K562 (cell line): ENCODE measurements at regions not wholly inside any gene's neighbourhood (a gene's known extent, or its start where the extent isn't known, plus 50 kb on each side); places are given as distances from the start of the nearest gene placed in this dataset.

Experiments used
- ATAC-seq: fragments of 200-7000 bp; cut with Tn5 transposase; 3 replicates; pipeline ENCODE4 v1.9.1; 2020; ENCODE audit warnings: moderate library complexity
- BruUV-seq: library from RNA; stranded (reverse); fragments of 400-500 nt; replicated peaks from 2 replicates; lab custom pipeline; 2021; lab: Mats Ljungman, UMichigan
- CTCF ChIA-PET: fragments of 300-600 bp; formaldehyde crosslinking; extraction: SDS; loops from one replicate; lab custom pipeline; 2021; ENCODE audit warnings: low intra/inter-chr PET ratio; lab: Yijun Ruan, JAX
- POLR2A ChIA-PET: fragments of 300-600, 350-650 bp; sonication (Branson Sonifier 250); formaldehyde crosslinking; extraction: SDS; loops from one replicate; lab custom pipeline; 2021; ENCODE audit warnings: antibody characterized with exemption, inconsistent platforms; lab: Yijun Ruan, JAX
- DNase-seq, 4 experiments: peaks; one replicate each; pipeline versions ENCODE4 v3.0.0 to v3.0.0-alpha.2; 2011 to 2018; ENCODE audit warnings: low spot score in 3 of 4, mixed read lengths in 3 of 4; ENCODE audit errors: extremely low read depth in 1 of 4
- FAIRE-seq: peaks from 2 replicates; lab custom pipeline; 2011; peaks lifted over from hg19 to GRCh38; lab: Jason Lieb, UNC
- H2AFZ ChIP-seq: 2 replicates; pipeline ENCODE4 v1.6.0; 2011; ENCODE audit warnings: low read depth, low read length, control low read depth, inconsistent platforms
- H3K27ac ChIP-seq: fragments of 200-600 bp; 3 replicates; pipeline ENCODE4 v1.8.0; 2011; ENCODE audit warnings: low read depth, mild to moderate bottlenecking, control low read depth, inconsistent platforms, low read length, moderate library complexity, mixed read lengths; ENCODE audit errors: extremely low read depth
- H3K27me3 ChIP-seq, 2 experiments: fragments of 300-600 bp in 1 of 2; 2 replicates in 1 of 2; 3 replicates in 1 of 2; pipeline versions ENCODE4 v1.6.0 to v1.8.0; 2011; ENCODE audit warnings: inconsistent platforms in 2 of 2, low read length in 2 of 2, mild to moderate bottlenecking in 1 of 2, mixed read lengths in 1 of 2, moderate library complexity in 1 of 2; ENCODE audit not compliant: control insufficient read depth in 2 of 2, insufficient read depth in 2 of 2
- H3K36me3 ChIP-seq: fragments of 300-600 bp; 3 replicates; pipeline ENCODE4 v1.8.0; 2011; ENCODE audit warnings: mild to moderate bottlenecking, low read length, inconsistent platforms; ENCODE audit not compliant: control insufficient read depth, insufficient read depth
- H3K4me1 ChIP-seq, 2 experiments: fragments of 200-600 bp in 1 of 2; replicated peaks in 1 of 2; 2 replicates in 1 of 2; 3 replicates in 1 of 2; pipeline versions ENCODE4 v1.5.1 to v1.8.0; 2011; ENCODE audit warnings: inconsistent platforms in 2 of 2, low read length in 2 of 2, mild to moderate bottlenecking in 1 of 2, mixed read lengths in 1 of 2, moderate library complexity in 1 of 2; ENCODE audit not compliant: control insufficient read depth in 2 of 2, insufficient read depth in 2 of 2
- H3K4me2 ChIP-seq: 2 replicates; pipeline ENCODE4 v1.6.1; 2011; ENCODE audit warnings: low read length, control low read depth, inconsistent platforms, mixed read lengths; ENCODE audit not compliant: insufficient read depth
- H3K4me3 ChIP-seq: fragments of 200-600 bp; sonication (generic), shearing (Covaris generic); 2 replicates; pipeline ENCODE4 v1.5.1; 2016; ENCODE audit warnings: control low read depth, inconsistent platforms
- H3K79me2 ChIP-seq: fragments of 200-600 bp; 3 replicates; pipeline ENCODE4 v1.8.0; 2011; ENCODE audit warnings: low read length, inconsistent platforms; ENCODE audit not compliant: control insufficient read depth, insufficient read depth
- H3K9ac ChIP-seq, 2 experiments: 2 replicates each; pipeline versions ENCODE4 v1.6.0 to v1.6.1; 2011; ENCODE audit warnings: low read depth in 2 of 2, low read length in 2 of 2, control low read depth in 1 of 2, inconsistent platforms in 1 of 2, mild to moderate bottlenecking in 1 of 2, mixed read lengths in 1 of 2; ENCODE audit not compliant: insufficient read depth in 1 of 2
- H3K9me1 ChIP-seq: one replicate; pipeline ENCODE4 v1.6.0; 2011; ENCODE audit warnings: inconsistent platforms, mild to moderate bottlenecking, low read length, moderate library complexity; ENCODE audit not compliant: control insufficient read depth, insufficient read depth
- H3K9me3 ChIP-seq: replicated peaks from 2 replicates; pipeline ENCODE4 v1.5.1; 2011; ENCODE audit warnings: low read depth, low read length, inconsistent platforms; ENCODE audit not compliant: control insufficient read depth, insufficient read depth
- H4K20me1 ChIP-seq: replicated peaks from 2 replicates; pipeline ENCODE4 v1.6.1; 2011; ENCODE audit warnings: low read length, inconsistent platforms, mixed read lengths; ENCODE audit not compliant: control insufficient read depth, insufficient read depth
- BHLHE40 ChIP-seq: IDR thresholded peaks from 2 replicates; pipeline ENCODE4 v1.6.1; 2011; ENCODE audit warnings: low read length, improper control_type of control experiment
- CAMTA2 ChIP-seq: fragments of 250-450 bp; sonication (Bioruptor Pico); conservative IDR thresholded peaks from 2 replicates; pipeline ENCODE4 v1.5.1; 2022
- CREBBP ChIP-seq: IDR thresholded peaks from one replicate; pipeline ENCODE4 v1.6.1; 2012; ENCODE audit warnings: low read depth, mild to moderate bottlenecking, control low read depth, inconsistent platforms, low read length
- DPF2 ChIP-seq: fragments of 450-650 bp; IDR thresholded peaks from 2 replicates; pipeline ENCODE4 v1.6.1; 2016
- HNRNPH1 ChIP-seq: fragments of 200-400 bp; formaldehyde crosslinking; optimal IDR thresholded peaks from 2 replicates; pipeline ENCODE3; 2017; ENCODE audit warnings: low read depth, mild to moderate bottlenecking, low read length, moderate library complexity
- JUNB ChIP-seq: fragments of 450-650 bp; formaldehyde crosslinking; conservative IDR thresholded peaks from 2 replicates; pipeline ENCODE4 v1.4.0; 2020; ENCODE audit warnings: mild to moderate bottlenecking
- KAT2B ChIP-seq: IDR thresholded peaks from one replicate; pipeline ENCODE4 v1.6.1; 2012; ENCODE audit warnings: low read depth, mild to moderate bottlenecking, control low read depth, inconsistent platforms, low read length, moderate library complexity
- NFE2 ChIP-seq: IDR thresholded peaks from 2 replicates; pipeline ENCODE4 v1.6.1; 2014; ENCODE audit warnings: antibody characterized with exemption, low read depth
- POU5F1 ChIP-seq: fragments of 150-350 bp; IDR thresholded peaks from 2 replicates; pipeline ENCODE4 v1.6.1; 2014; ENCODE audit warnings: borderline replicate concordance, low read length, low read depth, mild to moderate bottlenecking; ENCODE audit not compliant: partially characterized antibody
- ZBTB8A ChIP-seq: fragments of 450-650 bp; IDR thresholded peaks from 2 replicates; pipeline ENCODE4 v1.6.1; 2018; ENCODE audit warnings: mild to moderate bottlenecking, moderate library complexity; ENCODE audit not compliant: partially characterized antibody
- ZNF263 ChIP-seq: sonication (generic); formaldehyde crosslinking; IDR thresholded peaks from 2 replicates; pipeline ENCODE4 v1.8.0; 2022; ENCODE audit warnings: mild to moderate bottlenecking, missing genetic modification reagents, borderline replicate concordance
- ZNF586 ChIP-seq: fragments of 450-650 bp; formaldehyde crosslinking; conservative IDR thresholded peaks from 2 replicates; pipeline ENCODE4 v1.4.0; 2020; ENCODE audit warnings: mild to moderate bottlenecking, moderate library complexity
- ZSCAN29 ChIP-seq: fragments of 450-650 bp; IDR thresholded peaks from 2 replicates; pipeline ENCODE4 v1.6.1; 2017
- WGBS: fragments of 100-300 bp; shearing (Covaris generic); methylation state at CpG from one replicate; pipeline ENCODE4 v1.1.6; 2016; ENCODE audit warnings: low coverage, mixed read lengths; ENCODE audit not compliant: insufficient coverage; ENCODE audit errors: missing lambda C conversion rate; 5-methylcytosine and 5-hydroxymethylcytosine counted together
- in situ Hi-C: fragments of 300-500 bp; cut with MboI; formaldehyde crosslinking; loops from 4 replicates; pipeline ENCODE4 v1.15.0; 2018; ENCODE audit warnings: inconsistent platforms, mixed read lengths
- intact Hi-C: fragments of 100-400 bp; cut with micrococcal nuclease; formaldehyde crosslinking; loops from 2 replicates; pipeline ENCODE4 v1.14.2; 2022

DNA sequence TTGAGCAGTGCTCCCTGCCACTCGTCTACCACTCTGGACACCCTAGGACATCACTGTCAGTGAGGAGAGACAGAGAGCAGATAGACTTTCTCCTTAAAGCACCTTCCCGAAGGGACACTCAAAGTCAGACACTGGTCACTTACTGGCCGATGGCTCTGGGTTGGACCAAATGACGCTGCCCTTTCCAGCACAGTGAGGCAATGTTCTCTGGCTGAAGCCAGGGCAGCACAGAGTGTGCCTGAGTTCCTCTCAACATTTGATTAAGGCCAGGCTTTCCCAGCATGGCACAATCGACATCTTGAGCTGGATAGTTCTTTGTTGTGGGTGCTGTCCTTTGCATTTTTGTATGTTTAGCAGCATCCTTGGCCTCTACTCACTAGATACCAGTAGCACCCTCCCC lies 206.2 kb downstream of the CSNK2A3 start:
- ChIA-PET POLR2A (interaction anchor here (0.8 to 1.4 kb wide), 2 partner anchors 14 to 145 kb away, joined by 3 to 5 read pairs; no protein-coding TSS in a partner anchor), CTCF (no interaction called here)
- Histone ChIP-seq H2AFZ (no peak overlapping the region), H3K9ac (no peak overlapping the region), H3K36me3 (no peaks in the 10 kb centered on the region), H3K27me3 (peaks cover 2 to 14% of the 10 kb centered on the region in 2 experiments; a peak in 2 of 5 replicates), H3K4me3 (no peak overlapping the region), H3K9me1 (no peaks in the 10 kb centered on the region), H3K4me1 (no peaks in the 10 kb centered on the region), H3K9me3 (no peaks in the 10 kb centered on the region), H3K79me2 (no peaks in the 10 kb centered on the region), H3K4me2 (no peak overlapping the region), H4K20me1 (no peaks in the 10 kb centered on the region), H3K27ac (no peak overlapping the region)
- intact Hi-C loops (no loop called here), in situ Hi-C loops (no loop called here)
- BruUV-seq = no TSS peak
- FAIRE-seq = no peak
- no peak for ATAC-seq
- 1% methylated on average over 5 of the region's 5 CpGs for WGBS
- no peak for DNase-seq
- TF ChIP-seq HNRNPH1 (no peak), DPF2 (no peak), ZSCAN29 (no peak), NFE2 (no peak), CREBBP (no peak), ZNF263 (no peak), CAMTA2 (CRISPR knock-in tag) (no peak), BHLHE40 (no peak), ZBTB8A (no peak), JUNB (no peak), KAT2B (no peak), POU5F1 (no peak), ZNF586 (CRISPR knock-in tag) (no peak)
